PFSK-1 (cell line): ENCODE measurements at regions not wholly inside any gene's neighbourhood (a gene's known extent, or its start where the extent isn't known, plus 50 kb on each side); places are given as distances from the start of the nearest gene placed in this dataset.

ENCODE experiments used
- POLR2AphosphoS5 ChIP-seq: IDR thresholded peaks from 2 replicates; pipeline ENCODE4 v1.6.1; 2012; ENCODE audit warnings: low read depth, mild to moderate bottlenecking, control low read depth, low read length, moderate library complexity
- SIN3A ChIP-seq: IDR thresholded peaks from 2 replicates; pipeline ENCODE4 v1.6.1; 2012; ENCODE audit warnings: mild to moderate bottlenecking, low read length, moderate library complexity, borderline replicate concordance; ENCODE audit not compliant: insufficient read depth

DNA sequence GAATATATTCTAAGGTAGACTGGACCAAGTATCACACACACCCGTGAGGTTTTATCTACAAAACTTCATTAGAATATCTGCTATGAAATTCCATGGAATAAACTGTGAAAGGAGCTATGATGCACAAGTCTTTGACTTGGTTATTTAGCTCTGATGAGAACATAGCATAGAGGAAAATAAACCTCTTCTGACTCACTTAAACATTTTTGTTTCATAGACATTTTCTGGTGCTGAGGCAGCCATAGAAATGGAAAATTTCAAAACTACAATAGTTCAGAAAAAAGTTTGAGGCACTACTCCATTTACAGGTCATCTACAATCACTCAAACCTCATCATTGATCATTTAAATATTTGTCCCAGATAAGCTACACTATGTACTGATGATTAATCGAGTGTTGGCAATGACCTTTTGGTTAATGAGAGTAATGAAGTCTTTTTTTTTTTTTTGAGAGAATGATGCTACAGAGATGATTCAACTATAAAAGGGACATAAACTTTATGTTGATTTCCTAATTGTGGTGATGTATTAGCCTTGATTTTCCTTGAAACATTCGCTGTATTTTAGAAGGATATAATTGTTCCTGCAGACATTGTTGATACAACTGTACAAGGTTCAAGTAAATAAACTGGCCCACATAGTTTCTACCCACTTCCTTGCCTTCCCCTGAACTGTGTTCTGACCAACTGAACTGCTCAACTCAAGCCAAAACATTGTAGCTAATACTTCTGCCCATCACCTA lies 77.5 kb downstream of the AREG start:
- no peak for TF ChIP-seq SIN3A
- TF ChIP-seq POLR2AphosphoS5, result no peak
